HG03066 (cell line): ENCODE measurements at regions not wholly inside any gene's neighbourhood (a gene's known extent, or its start where the extent isn't known, plus 50 kb on each side); places are given as distances from the start of the nearest gene placed in this dataset.

ENCODE experiments used
- ATAC-seq: cut with Tn5 transposase; IDR thresholded peaks from one replicate; pipeline ENCODE4 v1.9.1; 2021; ENCODE audit warnings: low read depth; ENCODE audit not compliant: unreplicated experiment

DNA sequence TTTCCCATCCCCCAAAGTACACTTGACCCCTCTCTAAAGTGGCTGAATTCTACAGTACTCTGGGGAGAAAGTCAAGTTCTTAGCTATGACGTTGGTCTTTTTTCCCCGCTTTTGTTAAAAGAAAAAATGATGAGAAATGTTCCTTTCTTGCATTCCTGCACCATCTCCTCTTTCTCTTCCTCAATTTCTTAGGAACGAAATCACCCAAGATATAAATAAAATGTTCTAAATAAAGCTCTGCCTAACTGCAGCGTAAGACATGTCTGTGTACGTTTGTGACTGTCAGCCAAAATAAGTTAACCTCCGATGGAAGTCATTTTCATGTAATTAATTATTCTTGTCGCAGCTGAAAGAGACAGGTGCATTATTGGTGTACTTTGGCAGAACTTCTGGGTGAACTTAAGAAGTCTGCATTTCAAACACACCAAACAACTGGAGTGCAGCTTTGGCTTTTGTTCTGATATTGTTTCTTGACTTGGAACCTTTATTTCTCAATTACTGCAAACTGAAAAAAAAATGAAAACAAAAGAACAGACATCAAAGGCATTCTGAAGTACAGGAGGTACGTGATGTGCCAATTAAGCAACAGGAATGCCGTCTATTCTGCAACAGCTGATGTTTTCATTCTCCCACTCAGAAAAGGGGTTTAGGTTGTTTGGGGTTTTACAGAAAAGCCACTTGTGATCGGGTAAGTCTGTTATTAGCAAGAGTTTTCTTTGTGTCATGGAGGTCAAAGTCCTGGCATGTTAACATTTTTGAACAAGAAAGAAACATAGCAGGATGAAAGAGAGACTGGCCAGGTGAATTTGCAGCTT is 82.4 kb upstream of the SDK1 start:
- no peak for ATAC-seq

DNA sequence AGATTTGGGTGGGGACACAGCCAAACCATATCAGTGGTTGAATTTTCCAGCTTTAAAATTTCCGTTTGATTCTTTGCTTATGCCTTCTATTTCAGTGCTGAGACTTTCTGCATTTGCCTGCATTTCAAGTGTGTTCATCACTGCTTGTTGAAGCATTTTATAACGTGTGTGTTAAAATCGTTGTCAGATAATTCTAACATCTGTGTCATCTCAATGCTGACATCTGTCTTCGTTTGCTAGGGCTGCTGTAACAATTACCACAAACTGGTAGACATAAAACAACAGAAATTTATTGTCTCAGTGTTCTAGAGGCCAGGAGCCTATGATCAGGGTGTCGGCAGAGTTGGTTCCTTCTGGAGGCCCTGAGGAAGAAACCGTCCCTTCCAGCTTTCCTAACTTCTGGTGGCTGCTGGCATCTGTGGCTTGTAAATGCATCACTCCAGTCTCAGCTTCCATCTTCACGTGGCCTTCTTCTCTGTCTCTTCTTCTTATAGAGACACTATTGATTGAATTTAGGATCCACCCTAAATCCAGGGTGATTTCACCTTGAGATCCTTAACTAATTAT is 71.1 kb upstream of the SDK1 start:
- ATAC-seq, result no peak

DNA sequence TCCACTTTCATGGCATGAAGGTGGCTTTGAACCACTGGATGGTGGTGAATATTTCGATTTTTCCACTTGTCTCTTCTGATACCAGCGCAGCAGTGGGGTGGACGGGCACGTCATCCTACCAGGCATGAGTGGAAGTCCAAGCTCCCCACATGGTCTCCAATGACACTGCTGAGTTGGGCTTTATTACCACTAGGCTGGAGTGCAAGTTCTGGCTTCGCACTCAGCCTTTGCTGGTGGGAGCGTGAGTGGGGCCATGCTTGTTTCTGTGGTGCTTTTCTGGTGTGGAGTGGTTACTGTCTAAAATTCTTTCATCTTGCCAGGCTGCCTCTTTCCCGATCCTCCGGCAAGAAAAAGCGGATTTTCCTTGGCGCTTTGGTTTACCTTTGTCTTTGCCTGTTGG is 70.1 kb upstream of the SDK1 start:
- no peak for ATAC-seq

DNA sequence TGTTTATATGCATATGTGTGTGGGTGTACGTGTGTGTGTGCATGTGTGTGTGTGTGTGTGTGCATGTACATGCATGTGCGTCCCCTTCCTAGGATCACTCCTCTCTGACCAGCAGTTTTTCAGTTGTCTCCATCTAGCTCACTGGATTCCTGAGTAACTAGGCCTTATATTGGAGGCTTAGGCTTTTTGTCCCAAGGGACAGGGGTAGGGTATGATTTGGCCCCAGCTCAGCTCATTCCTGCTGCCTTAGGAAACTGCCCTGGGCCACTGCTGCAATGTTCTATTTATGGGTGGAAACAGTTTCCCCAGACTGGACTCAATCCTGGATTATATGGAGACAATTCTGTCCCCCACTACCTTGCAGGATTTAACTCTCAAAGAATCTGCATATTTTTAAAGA is 68.8 kb upstream of the SDK1 start:
- ATAC-seq, result no peak

DNA sequence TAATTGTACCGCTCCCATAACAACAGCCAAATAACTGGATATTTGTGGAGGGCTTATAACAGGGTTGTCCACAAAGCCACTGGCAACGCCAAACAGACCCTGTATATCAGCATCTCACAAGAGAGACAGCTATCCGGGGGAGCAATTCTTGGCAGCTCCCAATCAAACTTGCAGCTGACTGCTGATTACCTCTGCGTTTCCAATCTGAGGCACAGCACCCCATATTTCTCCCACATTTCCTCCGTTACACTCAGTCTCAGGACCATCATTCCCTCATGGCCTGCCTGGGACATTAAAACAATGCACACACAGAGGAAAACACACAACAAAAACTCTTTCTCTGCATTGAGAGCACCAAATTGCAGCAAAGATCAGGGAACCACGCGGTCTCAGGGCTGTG is 67.8 kb upstream of the SDK1 start:
- ATAC-seq, result no peak

DNA sequence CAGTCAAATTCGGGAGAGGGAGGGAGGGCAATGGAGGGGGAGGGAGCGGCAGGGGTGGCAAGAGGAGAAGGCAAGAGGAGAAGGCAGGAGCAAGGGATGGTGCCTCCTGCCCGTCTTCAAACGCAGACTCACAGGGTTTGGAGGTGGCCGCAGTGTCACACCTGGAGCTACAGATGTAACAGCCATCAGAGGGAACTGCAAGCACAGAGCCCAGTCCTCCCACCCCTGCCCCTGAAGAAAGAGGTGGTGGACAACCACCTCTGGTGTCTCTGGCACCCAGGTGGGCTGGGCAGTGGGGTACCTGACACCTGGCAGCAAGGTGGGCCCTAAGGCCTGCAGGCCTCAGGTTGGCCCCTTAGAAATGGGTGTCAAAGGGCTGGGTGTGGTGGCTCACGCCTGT is 67.0 kb upstream of the SDK1 start:
- ATAC-seq, result no peak

DNA sequence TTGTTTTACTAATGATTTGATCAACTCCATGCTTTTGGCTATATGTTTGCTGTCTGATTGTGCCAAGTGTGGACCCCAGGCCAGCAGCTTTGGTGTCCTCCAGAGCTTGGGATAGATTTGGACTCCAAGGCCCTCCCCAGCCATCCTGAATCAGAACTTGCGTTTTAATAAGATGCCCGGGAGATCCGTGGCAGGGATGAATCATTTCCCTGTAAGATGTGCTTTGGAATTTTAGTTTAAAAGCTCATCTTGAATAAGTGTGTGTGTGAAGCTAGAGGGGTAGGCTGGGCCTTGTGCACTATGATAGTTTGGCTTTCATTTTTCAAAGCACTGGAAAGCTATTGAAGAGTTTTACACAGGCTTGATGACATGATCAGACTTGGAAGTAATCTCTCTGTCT is 66.2 kb upstream of the SDK1 start:
- no peak for ATAC-seq

DNA sequence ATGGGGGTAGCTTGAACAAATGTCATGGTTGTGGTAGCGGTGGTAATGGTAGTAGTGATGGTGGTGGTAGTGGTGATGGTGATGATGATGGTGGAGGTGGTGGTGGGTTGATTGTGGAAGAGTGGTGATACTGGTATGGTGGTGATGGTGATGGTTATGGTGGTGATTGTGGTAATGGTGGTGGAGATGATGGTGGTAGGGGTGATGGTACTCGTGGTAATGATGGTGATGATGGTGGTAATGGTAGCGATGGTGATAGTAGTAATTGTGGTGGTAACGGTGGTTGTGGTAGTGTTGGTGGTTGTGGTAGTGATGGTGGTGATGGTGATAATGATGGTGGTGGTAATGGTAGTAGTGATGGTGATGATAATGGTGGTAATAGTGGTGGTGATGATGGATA is 65.7 kb upstream of the SDK1 start:
- ATAC-seq, result no peak

DNA sequence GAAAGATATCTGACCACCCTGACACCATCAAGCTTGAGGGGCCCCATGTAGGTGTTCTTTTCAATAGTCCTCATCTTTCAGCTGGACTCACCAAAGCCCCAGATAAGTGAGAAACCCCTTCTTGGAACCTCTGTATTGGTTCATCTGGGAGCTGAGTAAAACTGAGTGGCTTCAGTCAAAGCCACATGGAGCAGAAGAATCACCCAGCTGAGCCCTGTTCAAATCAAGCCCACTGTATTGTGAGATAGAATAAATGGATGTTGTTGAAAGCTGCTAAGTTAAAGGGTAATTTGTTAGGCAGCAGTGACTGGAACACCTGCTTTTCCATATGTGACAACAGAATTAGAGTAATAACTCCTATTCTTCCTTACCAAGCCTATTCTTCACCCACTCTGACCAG is 64.8 kb upstream of the SDK1 start:
- ATAC-seq, result no peak

DNA sequence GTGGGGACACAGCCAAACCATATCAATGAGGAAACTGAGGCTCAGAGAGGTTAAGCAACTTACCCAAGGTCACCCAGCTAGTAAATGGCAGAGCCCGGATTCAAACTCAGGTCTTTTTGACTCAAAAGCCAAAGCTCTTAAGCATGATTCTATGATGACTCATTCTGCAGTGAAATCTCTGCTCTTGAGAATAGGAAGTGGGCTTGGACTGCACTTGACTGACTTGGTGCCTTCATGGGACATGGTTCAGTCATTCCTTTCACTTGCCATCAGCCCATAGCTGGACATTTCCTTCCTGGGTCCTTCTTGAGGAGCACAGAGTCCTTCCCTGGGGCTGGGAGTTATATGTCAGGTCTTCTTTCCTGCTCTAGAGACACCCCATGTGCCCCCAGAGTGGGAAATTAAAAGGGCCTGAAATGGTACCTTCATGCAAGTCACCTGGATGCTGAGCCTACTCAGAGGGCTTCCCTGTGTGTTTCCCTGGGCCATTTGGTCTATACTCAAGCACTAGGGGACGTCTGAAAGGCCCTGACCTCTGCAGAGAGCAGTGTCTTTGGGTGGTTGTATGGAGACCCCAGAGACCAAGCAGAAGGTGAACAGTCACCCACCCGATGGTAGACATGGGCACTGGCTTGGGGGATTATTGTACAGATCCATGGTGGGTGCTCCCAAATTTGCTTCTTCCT is 62.4 kb upstream of the SDK1 start:
- no peak for ATAC-seq

DNA sequence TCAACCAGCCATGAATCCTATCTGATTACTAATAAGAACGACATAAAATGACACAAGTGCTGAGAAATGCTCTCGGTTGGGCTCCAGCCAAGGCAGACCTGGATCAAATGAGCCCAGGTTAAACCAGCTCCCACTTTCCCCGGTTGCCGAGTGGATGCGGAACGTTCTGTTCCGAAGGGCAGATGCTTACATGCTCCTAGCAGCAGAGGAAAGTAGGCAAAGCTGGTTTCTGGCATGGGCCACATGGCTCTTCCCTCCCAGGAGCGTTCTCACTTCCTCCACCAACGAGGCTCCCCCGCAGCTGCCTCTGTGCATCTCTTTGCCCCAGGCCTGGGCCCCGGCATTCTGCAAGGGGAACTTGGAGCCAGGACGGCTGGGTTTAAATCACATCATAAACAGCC is 61.8 kb upstream of the SDK1 start:
- no peak for ATAC-seq

DNA sequence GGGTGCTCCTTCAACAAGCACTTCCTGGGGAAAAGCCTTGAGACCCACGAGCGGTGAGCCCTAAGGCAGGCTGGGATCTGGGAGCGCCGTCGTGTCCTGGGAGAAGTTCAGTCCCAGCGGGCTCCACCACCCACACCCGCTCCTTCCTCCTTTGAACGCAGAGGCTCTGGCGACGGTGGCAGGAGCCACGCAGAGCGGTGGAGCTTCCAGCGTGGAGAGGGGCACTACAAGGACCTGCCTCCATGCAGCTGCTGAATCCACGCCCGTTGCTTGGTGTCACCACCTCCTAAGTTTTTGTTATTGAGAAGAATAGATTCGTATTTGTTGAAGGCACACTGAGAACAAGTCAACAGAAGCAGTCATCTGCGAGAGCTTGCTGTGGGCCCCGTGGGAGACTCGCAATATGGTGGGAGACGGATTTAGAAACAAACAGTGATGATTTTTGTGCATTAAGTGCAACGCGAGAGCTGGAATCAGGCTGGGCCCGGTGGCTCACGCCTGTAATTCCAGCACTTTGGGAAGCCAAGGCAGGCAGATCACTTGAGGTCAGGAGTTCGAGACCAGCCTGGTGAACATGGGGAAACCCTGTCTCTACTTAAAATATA is 60.1 kb upstream of the SDK1 start:
- ATAC-seq, result no peak

DNA sequence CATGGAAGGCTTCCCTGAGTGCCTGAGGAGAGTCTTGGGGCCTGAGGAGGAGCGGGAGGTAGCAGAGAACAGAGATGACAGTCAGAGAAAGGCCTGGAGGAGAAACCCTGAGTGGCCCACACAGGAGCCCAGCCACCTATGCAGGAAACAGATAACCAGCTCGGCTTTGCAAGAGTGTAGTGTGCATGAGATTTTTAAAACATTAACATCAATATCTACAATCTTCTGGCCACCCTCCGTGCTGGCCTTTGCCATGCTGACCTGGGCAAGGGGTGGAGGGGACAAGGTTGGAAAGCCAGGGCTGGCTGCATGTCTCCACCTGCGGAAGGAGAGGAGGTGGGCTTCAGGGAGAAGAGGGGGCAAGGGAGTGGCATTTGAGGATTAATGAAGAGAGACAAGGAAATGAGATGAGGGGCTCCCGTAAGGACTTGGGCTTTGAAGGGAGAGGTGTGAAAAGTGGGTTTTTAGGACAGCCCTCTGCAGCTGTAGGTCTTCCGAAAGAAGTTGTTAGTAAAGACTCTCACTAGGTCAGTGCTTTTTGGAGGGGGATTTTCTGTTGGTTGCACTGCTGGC is 59.3 kb upstream of the SDK1 start:
- ATAC-seq, result no peak

DNA sequence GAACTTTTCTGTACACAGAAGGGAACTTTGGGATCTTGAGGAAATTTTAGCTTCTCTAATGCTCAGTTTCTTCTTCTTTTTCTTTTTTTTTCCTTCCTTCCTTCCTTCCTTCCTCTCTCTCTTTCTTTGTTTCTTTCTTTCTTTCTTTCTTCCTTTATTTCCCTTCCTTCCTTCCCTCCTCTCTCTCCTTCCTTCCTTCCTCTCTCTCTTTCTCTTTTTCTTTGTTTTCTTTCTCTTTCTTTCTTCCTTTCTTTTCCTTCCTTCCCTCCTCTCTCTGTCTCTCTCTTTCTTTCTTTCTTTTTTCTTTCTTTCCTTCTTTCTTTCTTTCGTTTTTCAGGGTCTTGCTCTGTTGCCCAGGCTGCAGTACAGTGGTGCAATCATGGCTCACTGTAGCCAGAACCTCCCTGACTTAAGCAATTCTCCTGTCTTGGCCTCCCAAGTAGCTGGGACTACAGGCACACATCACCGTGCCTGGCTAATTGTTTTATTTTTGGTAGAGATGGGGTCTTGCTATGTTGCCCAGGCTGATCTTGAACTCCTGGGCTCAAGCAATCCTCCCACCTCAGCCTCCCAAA is 58.6 kb upstream of the SDK1 start:
- ATAC-seq, result no peak

DNA sequence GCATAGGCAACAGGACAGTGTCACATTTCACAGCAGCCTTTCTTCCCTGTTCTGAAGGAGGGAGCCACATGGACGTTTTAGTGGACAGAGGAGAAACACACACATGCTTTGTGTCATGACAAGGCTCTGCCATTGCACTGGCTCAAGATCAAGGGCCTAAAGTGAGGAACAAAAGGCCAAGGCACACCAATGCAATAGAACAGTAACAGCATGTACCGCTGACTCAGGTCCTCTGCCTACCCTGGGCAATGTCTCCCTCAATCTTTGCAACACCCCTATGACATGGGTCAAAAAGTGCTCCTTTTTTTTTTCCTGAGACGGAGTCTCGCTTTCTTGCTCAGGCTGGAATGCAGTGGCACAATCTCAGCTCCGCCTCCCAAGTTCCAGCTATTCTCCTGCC is 57.8 kb upstream of the SDK1 start:
- ATAC-seq, result no peak

DNA sequence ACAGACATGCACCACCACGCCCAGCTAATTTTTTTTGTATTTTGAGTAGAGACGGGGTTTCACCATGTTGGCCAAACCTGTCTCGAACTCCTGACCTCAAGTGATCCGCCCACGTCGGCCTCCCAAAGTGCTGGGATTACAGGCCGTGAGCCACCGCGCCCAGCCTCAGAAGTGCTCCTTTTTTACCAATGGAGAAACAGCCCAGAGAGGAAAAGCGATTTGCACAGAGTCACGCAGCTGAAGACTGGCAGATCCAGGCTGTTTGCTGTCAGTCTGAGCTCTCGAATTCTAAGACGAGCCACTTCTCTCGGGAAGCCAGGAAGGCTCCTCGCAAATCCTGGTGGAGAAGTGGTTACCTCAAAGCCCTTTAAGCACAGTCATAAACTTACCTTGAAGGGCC is 57.4 kb upstream of the SDK1 start:
- ATAC-seq, result no peak

DNA sequence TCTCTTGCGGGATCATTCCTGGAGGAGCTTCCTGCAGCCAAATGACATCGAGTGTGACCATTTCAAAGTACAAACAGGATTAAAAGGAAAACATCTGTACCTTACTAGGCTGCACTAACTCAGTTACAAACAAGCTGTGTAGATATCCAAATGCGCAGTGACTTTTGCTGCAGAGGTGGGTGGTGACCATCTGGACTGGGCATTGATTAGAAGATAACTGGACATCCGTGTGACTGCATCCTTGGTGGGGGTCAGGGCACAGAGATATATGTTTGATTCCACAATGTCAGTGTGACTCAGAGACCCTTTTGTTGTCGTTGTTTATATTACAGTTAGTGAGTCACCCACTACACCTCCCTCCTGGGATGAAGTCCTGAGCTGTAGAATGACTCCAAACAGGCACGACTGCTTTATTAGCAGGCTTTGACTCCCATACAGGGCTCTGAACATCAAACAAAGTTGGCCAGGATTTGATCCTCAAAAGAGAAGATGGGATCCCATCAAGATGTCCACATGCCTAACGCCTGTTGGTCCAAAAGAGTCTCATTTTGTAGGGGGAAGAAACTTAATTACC is 56.7 kb upstream of the SDK1 start:
- no peak for ATAC-seq

DNA sequence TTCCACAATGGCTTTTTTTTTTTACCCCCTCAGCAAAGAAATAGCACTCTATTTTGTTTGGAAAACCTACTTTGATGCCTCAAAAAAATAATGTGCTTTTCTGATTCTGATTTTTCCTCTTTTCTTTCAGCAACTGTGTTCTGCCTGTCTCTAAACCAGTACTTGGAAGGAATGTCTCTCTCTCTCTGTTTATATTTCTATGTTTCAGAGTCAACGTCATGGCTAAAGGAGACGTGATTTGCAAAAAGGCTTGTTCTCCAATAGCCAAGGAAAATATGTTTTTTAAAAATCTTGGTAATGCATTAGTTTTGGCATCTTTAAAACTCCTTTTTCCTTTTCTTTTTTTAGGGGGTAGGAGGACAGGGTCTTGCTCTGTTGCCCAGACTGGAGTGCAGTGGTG is 56.0 kb upstream of the SDK1 start:
- no peak for ATAC-seq

DNA sequence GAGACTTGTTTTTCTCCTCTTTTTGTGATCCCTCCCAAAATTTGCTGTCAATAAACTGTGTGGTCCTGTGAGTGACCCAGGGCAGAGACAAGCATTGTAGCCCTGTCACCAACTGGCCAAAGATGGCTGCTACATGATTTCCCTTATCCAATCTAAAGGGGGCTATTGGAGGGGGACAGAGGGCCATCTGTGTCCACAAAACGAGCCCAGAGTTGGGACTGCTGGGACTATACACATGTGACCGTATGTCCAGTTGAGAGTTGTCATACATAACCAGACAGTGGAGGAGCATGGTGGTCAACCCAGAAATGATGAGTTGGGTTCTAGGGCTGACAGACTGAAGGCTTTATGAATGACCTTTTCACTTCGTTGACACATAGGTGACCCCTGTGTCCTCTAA is 55.3 kb upstream of the SDK1 start:
- ATAC-seq, result no peak

DNA sequence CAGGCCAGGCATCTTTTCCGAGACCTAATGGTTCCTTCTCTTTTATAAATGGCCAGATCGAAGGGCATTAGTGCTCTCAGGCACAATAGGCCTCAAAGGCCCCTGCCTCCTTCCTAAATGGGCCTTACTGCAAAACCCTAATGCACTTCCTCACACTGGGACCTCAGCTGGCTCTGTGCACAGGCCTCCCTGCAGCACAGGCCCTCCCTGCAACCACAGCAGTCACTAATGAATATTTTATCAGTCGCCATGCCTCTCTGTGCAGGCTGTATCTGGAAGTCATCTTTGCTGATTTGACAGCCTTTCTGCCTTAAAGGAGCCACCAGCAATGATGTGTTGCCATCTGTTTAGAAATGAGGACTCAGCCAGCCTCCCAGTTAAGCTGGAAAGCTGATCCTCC is 54.9 kb upstream of the SDK1 start:
- no peak for ATAC-seq

DNA sequence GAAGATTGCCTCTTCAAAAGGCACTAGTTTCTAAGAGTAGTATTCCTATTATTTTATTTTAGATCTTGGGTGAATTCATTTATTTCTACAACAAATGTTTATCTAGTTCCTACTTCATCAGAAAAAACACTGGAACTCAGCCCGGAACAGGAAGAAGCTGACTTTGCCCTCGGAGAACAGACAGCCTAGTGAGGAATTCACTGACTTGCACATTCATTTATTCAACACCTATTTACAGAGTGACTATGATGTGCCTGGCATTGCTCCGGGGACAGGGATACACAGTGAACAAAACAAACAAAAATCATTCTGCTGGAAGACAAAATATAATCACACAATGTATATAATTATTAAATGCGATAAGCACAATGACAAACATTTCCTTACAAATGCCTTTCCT is 54.4 kb upstream of the SDK1 start:
- ATAC-seq, result no peak
